ENCODE measurements at regions not wholly inside any gene's neighbourhood (a gene's known extent, or its start where the extent isn't known, plus 50 kb on each side); places are given as distances from the start of the nearest gene placed in this dataset.

- Histone ChIP-seq H3K9me1 (replicated peaks; ENCODE audit: control insufficient read depth, extremely low read depth, insufficient read depth, low read length) (no peaks in the 10 kb centered on the region), H3K9me3 (replicated peaks; ENCODE audit: control insufficient read depth, insufficient read depth, low read length) (no peaks in the 10 kb centered on the region), H3K4me1 (ENCODE audit: control insufficient read depth, extremely low read depth, insufficient read depth, low read length) (peaks cover 22% of the 10 kb centered on the region), H3K4me2 (ENCODE audit: insufficient read depth, low read length) (peak overlapping the region; percentile 19), H3K79me2 (ENCODE audit: control insufficient read depth, insufficient read depth, low read length) (no peaks in the 10 kb centered on the region), H3K27ac (ENCODE audit: insufficient read depth, low read depth, low read length) (peak overlapping the region; percentile 64), H3K27me3 (ENCODE audit: control insufficient read depth in 2 of 2, insufficient read depth in 2 of 2, low read length in 2 of 2) (no peaks in the 10 kb centered on the region), H4K20me1 (replicated peaks; ENCODE audit: control insufficient read depth, extremely low read depth, insufficient read depth, low read length) (no peaks in the 10 kb centered on the region), H3K9ac (replicated peaks; ENCODE audit: extremely low read depth, insufficient read depth, low read length) (no peak overlapping the region), H2AFZ (ENCODE audit: low read depth, low read length) (peak overlapping the region; percentile 14), H3K36me3 (ENCODE audit: control insufficient read depth in 2 of 2, extremely low read depth in 1 of 2, insufficient read depth in 2 of 2, low read length in 2 of 2) (no peaks in the 10 kb centered on the region), H3K4me3 (replicated peaks in 1 of 3; ENCODE audit: insufficient read depth in 1 of 3, low read depth in 1 of 3, low read length in 3 of 3) (no peak overlapping the region)
- DNase-seq (ENCODE audit: low read depth, low spot score) = peak; percentile 45
- ChIA-PET CTCF (no interaction called here), POLR2A (no interaction called here)
- TF ChIP-seq FOS (IDR thresholded peaks at IDR 0.05; ENCODE audit: borderline replicate concordance, insufficient read depth, low read length) (no peak), GATA2 (IDR thresholded peaks at IDR 0.05; ENCODE audit: insufficient read depth, insufficient read length, low read depth, low read length) (no peak), MAX (IDR thresholded peaks at IDR 0.05; ENCODE audit: insufficient read depth, insufficient read length) (no peak), CTCF (IDR thresholded peaks at IDR 0.05; ENCODE audit: extremely low read depth in 1 of 2, insufficient read depth in 1 of 2, low read depth in 1 of 2, low read length in 2 of 2) (no peak), JUN (IDR thresholded peaks at IDR 0.05; ENCODE audit: borderline replicate concordance, insufficient read depth, insufficient read length, low read depth) (no peak), POLR2AphosphoS5 (IDR thresholded peaks at IDR 0.05; ENCODE audit: insufficient read depth, low read depth, low read length) (no peak), MYC (IDR thresholded peaks at IDR 0.05; ENCODE audit: low read depth, low read length) (no peak), EZH2 (IDR thresholded peaks at IDR 0.05; ENCODE audit: borderline replicate concordance, low read depth, low read length, severe bottlenecking) (no peak), POLR2A (IDR thresholded peaks at IDR 0.05; ENCODE audit: low read depth, low read length) (no peak)
- peak; percentile 70 for FAIRE-seq
- intact Hi-C loops (cut with micrococcal nuclease) = loop anchor here (1.0 to 5.0 kb wide), 4 partner anchors 10 to 136 kb away; partner anchors contain the start of gene RPIA
- no TSS peak for BruUV-seq (replicated peaks)
- dilution Hi-C loops (cut with MboI; ENCODE audit: extremely low pct_ligation_motif_present, low sequenced_read_pairs) = no loop called here
Measured at GRCh38 chr2:88827821-88828220, 136.3 kb downstream of the RPIA start.
